Muscle layer of colon (tissue), 2 donors: ENCODE measurements at regions not wholly inside any gene's neighbourhood (a gene's known extent, or its start where the extent isn't known, plus 50 kb on each side); places are given as distances from the start of the nearest gene placed in this dataset.

ENCODE experiments used
- H3K27ac ChIP-seq: one replicate; pipeline ENCODE4 v1.7.0; 2013; ENCODE audit warnings: low read depth, mild to moderate bottlenecking, low read length, moderate library complexity
- H3K27me3 ChIP-seq, 2 donors: one replicate each; pipeline ENCODE4 v1.7.0; 2013; ENCODE audit warnings: low read length in 2 of 2, mild to moderate bottlenecking in 2 of 2; ENCODE audit not compliant: insufficient read depth in 2 of 2, control insufficient read depth in 1 of 2
- H3K36me3 ChIP-seq: one replicate; pipeline ENCODE4 v1.7.0; 2013; ENCODE audit warnings: mild to moderate bottlenecking, low read length; ENCODE audit not compliant: insufficient read depth
- H3K4me1 ChIP-seq: one replicate; pipeline ENCODE4 v1.7.0; 2013; ENCODE audit warnings: mild to moderate bottlenecking, low read length; ENCODE audit not compliant: insufficient read depth
- H3K4me3 ChIP-seq, 2 donors: one replicate each; pipeline ENCODE4 v1.7.0; 2013; ENCODE audit warnings: low read length in 2 of 2, low read depth in 1 of 2, mild to moderate bottlenecking in 1 of 2, moderate library complexity in 1 of 2
- H3K9ac ChIP-seq: one replicate; pipeline ENCODE4 v1.7.0; 2013; ENCODE audit warnings: low read length
- H3K9me3 ChIP-seq: one replicate; pipeline ENCODE4 v1.7.0; 2013; ENCODE audit warnings: mild to moderate bottlenecking, low read length
- donor health status: abdominal sarcoma.
- donor health status: Adenocarcinoma of cecum.

- Histone ChIP-seq H3K9ac (no peak overlapping the region), H3K4me1 (no peaks in the 10 kb centered on the region), H3K27ac (no peak overlapping the region), H3K36me3 (no peaks in the 10 kb centered on the region), H3K27me3 (no peaks in the 10 kb centered on the region), H3K9me3 (no peaks in the 10 kb centered on the region), H3K4me3 (no peak overlapping the region)
Measured at GRCh38 chr2:238587776-238588660, 161.3 kb downstream of the ASB1 start.

GRCh38 chr2:238589591-238590460 lies 163.1 kb downstream of the ASB1 start:
- no peaks in the 10 kb centered on the region for H3K27me3 ChIP-seq

GRCh38 chr2:238591732-238592131 lies 165.0 kb downstream of the ASB1 start:
- H3K4me3 ChIP-seq: no peak overlapping the region

More at GRCh38 chr2:238589591-238590460, 163.1 kb downstream of the ASB1 start:
- H3K9ac ChIP-seq: no peak overlapping the region
- H3K36me3 ChIP-seq: no peaks in the 10 kb centered on the region
- H3K27ac ChIP-seq: no peak overlapping the region
- no peaks in the 10 kb centered on the region for H3K4me1 ChIP-seq
- no peak overlapping the region for H3K4me3 ChIP-seq
- no peaks in the 10 kb centered on the region for H3K9me3 ChIP-seq

GRCh38 chr2:238593236-238593635 lies 166.5 kb downstream of the ASB1 start:
- no peak overlapping the region for H3K27ac ChIP-seq
- H3K9me3 ChIP-seq: no peaks in the 10 kb centered on the region
- no peak overlapping the region for H3K9ac ChIP-seq

More at GRCh38 chr2:238591732-238592131, 165.0 kb downstream of the ASB1 start:
- no peaks in the 10 kb centered on the region for H3K27me3 ChIP-seq
- no peak overlapping the region for H3K9ac ChIP-seq
- H3K36me3 ChIP-seq: no peaks in the 10 kb centered on the region
- no peaks in the 10 kb centered on the region for H3K9me3 ChIP-seq
- no peak overlapping the region for H3K27ac ChIP-seq
- H3K4me1 ChIP-seq: peaks cover 9% of the 10 kb centered on the region

GRCh38 chr2:238593678-238594077 lies 167.0 kb downstream of the ASB1 start:
- H3K36me3 ChIP-seq: no peaks in the 10 kb centered on the region
- H3K27me3 ChIP-seq: no peaks in the 10 kb centered on the region
- no peaks in the 10 kb centered on the region for H3K9me3 ChIP-seq
- H3K9ac ChIP-seq: no peak overlapping the region
- no peak overlapping the region for H3K27ac ChIP-seq
- peaks cover 28% of the 10 kb centered on the region for H3K4me1 ChIP-seq
- H3K4me3 ChIP-seq: no peak overlapping the region

More at GRCh38 chr2:238593236-238593635, 166.5 kb downstream of the ASB1 start:
- peaks cover 24% of the 10 kb centered on the region for H3K4me1 ChIP-seq
- H3K4me3 ChIP-seq: no peak overlapping the region
- no peaks in the 10 kb centered on the region for H3K27me3 ChIP-seq
- H3K36me3 ChIP-seq: no peaks in the 10 kb centered on the region

GRCh38 chr2:238594796-238595749 lies 168.3 kb downstream of the ASB1 start:
- Histone ChIP-seq H3K27ac (no peak overlapping the region), H3K4me3 (no peak overlapping the region), H3K27me3 (no peaks in the 10 kb centered on the region), H3K9ac (no peak overlapping the region), H3K4me1 (peaks cover 34% of the 10 kb centered on the region), H3K9me3 (no peaks in the 10 kb centered on the region), H3K36me3 (no peaks in the 10 kb centered on the region)

- no peaks in the 10 kb centered on the region for H3K36me3 ChIP-seq
- no peaks in the 10 kb centered on the region for H3K27me3 ChIP-seq
- H3K9ac ChIP-seq: no peak overlapping the region
- H3K4me1 ChIP-seq: peaks cover 36% of the 10 kb centered on the region
- H3K27ac ChIP-seq: peak overlapping the region; percentile 74
- no peak overlapping the region for H3K4me3 ChIP-seq
- no peaks in the 10 kb centered on the region for H3K9me3 ChIP-seq
Measured at GRCh38 chr2:238595750-238596570, 169.2 kb downstream of the ASB1 start.

GRCh38 chr2:238596571-238597551 lies 170.1 kb downstream of the ASB1 start:
- H3K4me3 ChIP-seq: no peak overlapping the region
- H3K9me3 ChIP-seq: no peaks in the 10 kb centered on the region
- no peaks in the 10 kb centered on the region for H3K36me3 ChIP-seq
- peak overlapping the region; percentile 74 for H3K27ac ChIP-seq
- no peak overlapping the region for H3K9ac ChIP-seq
- H3K4me1 ChIP-seq: peaks cover 45% of the 10 kb centered on the region
- H3K27me3 ChIP-seq: no peaks in the 10 kb centered on the region

GRCh38 chr2:238597638-238598528 lies 171.2 kb downstream of the ASB1 start:
- Histone ChIP-seq H3K27ac (peak overlapping the region; percentile 74), H3K36me3 (no peaks in the 10 kb centered on the region), H3K4me1 (peaks cover 55% of the 10 kb centered on the region), H3K4me3 (no peak overlapping the region), H3K27me3 (no peaks in the 10 kb centered on the region), H3K9me3 (no peaks in the 10 kb centered on the region), H3K9ac (no peak overlapping the region)
